ENCODE measurements at regions not wholly inside any gene's neighbourhood (a gene's known extent, or its start where the extent isn't known, plus 50 kb on each side); places are given as distances from the start of the nearest gene placed in this dataset.

GRCh38 chr11:86726118-86726753, 53.8 kb upstream of the ME3 start:
- DNase-seq: no peak

GRCh38 chr11:86724137-86724536, 51.7 kb upstream of the ME3 start:
- no peak for DNase-seq

- no peak for DNase-seq
Measured at GRCh38 chr11:86723281-86723680, 50.9 kb upstream of the ME3 start.

GRCh38 chr11:86722748-86723147, 50.3 kb upstream of the ME3 start:
- no peak for DNase-seq
